GM21381 (cell line): ENCODE measurements at regions not wholly inside any gene's neighbourhood (a gene's known extent, or its start where the extent isn't known, plus 50 kb on each side); places are given as distances from the start of the nearest gene placed in this dataset.

Experiments used
- ATAC-seq: cut with Tn5 transposase; IDR thresholded peaks from one replicate; pipeline ENCODE4 v1.9.1; 2021; ENCODE audit warnings: mild to moderate bottlenecking, moderate library complexity; ENCODE audit not compliant: unreplicated experiment

GRCh38 chr11:134475951-134476350, 63.9 kb upstream of the B3GAT1 start:
- no peak for ATAC-seq

- ATAC-seq = no peak
Measured at GRCh38 chr11:134474942-134475341, 62.9 kb upstream of the B3GAT1 start.

- no peak for ATAC-seq
Measured at GRCh38 chr11:134474070-134474860, 62.2 kb upstream of the B3GAT1 start.

GRCh38 chr11:134471716-134472455, 59.8 kb upstream of the B3GAT1 start:
- ATAC-seq = no peak

GRCh38 chr11:134471087-134471715, 59.2 kb upstream of the B3GAT1 start:
- ATAC-seq = no peak

- ATAC-seq = no peak
Measured at GRCh38 chr11:134470238-134470637, 58.2 kb upstream of the B3GAT1 start.

GRCh38 chr11:134469627-134470026, 57.6 kb upstream of the B3GAT1 start:
- no peak for ATAC-seq

- ATAC-seq = no peak
Measured at GRCh38 chr11:134468796-134469195, 56.8 kb upstream of the B3GAT1 start.

DNA sequence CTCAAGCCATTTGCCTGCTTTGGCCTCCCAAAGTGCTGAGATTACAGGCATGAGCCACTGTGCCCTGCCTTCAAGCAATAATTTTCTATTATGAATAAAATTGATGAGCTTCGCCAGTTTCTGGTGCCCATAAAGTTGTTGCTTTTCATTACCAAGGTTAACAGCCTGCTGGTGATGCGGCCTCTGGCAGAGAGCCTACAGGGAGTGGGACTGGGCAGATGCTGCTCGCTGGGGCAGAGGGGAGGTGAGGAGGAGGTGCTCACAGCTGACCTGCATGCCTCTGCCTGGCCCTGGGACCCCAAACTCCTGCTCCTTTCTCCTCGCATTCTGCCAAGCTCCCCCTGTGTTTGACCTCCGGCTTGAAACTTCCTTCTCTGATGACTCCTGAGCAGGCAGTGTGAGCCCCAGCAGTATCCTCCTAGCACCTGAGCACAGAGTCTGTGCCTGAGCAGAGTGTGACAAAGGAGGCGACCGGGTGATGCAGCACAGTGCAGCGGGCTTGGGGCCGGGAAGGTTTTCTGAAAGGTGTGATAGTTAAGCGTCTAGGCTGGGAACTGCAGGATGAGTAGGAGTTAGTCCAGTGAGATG, 56.1 kb upstream of the B3GAT1 start:
- no peak for ATAC-seq

- no peak for ATAC-seq
Measured at GRCh38 chr11:134466610-134467567, 54.8 kb upstream of the B3GAT1 start.

DNA sequence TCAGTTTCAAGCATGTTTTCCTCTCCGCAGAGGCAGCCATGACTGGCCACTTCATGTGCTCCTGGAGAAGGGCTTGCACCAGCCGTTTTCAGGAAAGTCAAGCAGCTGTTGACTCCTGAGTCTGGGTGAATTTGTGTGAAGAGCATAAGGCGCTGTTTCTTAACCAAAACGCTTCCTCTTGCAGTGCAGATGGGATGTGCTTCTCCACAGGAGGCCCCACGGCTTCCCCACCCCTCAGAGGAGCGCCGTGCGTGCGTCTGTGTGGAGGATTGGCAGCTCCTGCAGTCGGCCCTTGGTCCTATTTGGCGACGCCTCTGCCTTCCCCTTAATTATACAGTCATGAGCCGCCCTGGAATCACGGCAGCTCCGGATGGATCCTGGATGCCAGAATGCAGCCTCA, 54.1 kb upstream of the B3GAT1 start:
- ATAC-seq = no peak

DNA sequence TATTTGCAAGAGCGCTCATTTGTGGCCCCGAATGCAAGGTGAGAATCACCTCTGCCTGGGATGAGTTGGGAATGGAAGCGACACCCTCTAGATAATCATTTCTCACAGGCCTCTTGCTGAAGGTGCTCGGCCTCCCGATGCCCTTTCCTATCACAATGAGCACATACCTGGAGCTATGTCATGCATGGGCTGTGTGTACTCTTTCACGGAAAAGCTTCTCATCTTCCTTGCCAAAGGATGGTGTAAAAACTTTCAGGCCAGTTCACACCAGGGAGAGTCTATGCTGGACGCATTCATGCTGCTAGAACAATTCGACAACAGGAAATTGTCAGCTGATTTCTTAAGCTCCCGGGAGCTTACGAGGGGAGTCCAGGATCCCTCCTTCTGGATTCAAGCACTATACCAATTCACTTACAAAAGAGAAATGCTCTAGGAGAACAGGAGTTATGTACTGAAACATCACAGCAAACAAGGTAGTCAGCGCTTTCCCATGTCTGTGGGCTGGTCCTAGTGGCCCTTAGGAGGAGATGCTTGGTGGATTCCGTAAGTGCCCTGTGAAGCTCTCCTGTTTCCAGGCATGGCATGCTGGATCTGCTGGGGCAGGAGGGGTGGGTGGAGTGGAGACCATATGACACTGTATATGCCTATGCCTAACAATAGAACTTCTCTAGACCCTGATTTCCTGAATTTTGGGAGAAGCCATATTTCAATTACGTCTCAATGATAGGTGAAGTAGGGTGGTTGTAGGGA, 53.1 kb upstream of the B3GAT1 start:
- no peak for ATAC-seq

DNA sequence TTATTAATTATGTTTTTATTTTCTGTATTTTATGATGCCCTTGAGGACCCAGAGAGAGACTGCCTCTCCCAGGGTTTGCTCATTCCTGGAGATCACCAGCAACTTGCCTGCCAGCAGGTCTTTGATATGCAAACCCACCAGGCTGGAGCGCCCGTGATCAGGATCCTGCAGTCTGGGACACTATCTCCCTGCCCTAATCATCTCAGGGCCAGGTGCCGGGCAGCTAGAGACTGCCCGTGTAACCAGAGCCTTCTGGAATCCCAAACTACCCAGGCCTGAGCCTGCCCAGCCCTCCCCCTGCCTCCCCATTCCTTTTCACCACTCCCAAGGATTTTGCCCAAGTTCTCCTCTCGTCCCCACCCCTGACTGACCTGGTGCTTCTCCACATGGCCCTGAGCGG, 52.2 kb upstream of the B3GAT1 start:
- no peak for ATAC-seq

DNA sequence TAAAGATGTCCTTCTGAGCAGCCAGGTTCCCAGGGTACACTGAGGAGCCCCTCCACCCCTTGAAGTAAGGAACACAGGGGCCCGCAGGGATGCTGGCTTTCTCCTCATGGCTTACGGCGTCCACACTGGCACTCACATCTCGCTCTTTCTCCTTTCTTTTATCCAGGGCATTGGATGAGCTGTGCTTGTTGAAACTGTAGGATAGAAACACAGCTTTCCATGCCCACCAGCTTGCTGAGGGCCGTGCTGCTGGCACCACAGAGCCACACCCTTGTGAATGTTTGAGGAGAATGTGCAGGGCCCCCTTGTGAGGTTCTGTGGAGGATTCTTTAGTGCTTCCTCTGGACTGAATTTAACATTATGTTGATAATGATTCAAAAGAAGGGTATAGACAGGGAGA, 51.7 kb upstream of the B3GAT1 start:
- no peak for ATAC-seq
